Neural progenitor cell (in vitro differentiated cells): ENCODE measurements at regions not wholly inside any gene's neighbourhood (a gene's known extent, or its start where the extent isn't known, plus 50 kb on each side); places are given as distances from the start of the nearest gene placed in this dataset.
"Not testable (repeated sequence)": the region's sequence is repeated elsewhere in the genome, so short reads cannot be mapped to it uniquely, and the experiment has no call there.

Source experiments
- DNase-seq: peaks from one replicate; pipeline ENCODE4 v3.0.0-alpha.2; 2016; ENCODE audit warnings: low spot score
- H2AFZ ChIP-seq: fragments of 200-600 bp; sonication (generic); replicated peaks from 2 replicates; pipeline ENCODE4 v1.6.1; 2016; ENCODE audit warnings: antibody characterized with exemption
- H3F3A ChIP-seq: fragments of 200-600 bp; sonication (generic); 2 replicates; pipeline ENCODE4 v1.6.1; 2016; ENCODE audit warnings: antibody characterized with exemption, low read depth
- H3K27ac ChIP-seq: fragments of 200-600 bp; sonication (generic); 2 replicates; pipeline ENCODE4 v1.5.1; 2016; ENCODE audit warnings: mild to moderate bottlenecking
- H3K27me3 ChIP-seq: fragments of 200-600 bp; sonication (generic); 2 replicates; pipeline ENCODE4 v1.6.1; 2016; ENCODE audit warnings: mild to moderate bottlenecking, moderate library complexity
- H3K36me3 ChIP-seq: fragments of 200-600 bp; sonication (generic); 2 replicates; pipeline ENCODE4 v1.5.1; 2016
- H3K4me1 ChIP-seq: fragments of 200-600 bp; sonication (generic); 2 replicates; pipeline ENCODE4 v1.6.1; 2016; ENCODE audit warnings: mixed run types
- H3K4me2 ChIP-seq: fragments of 200-600 bp; sonication (generic); 2 replicates; pipeline ENCODE4 v1.6.1; 2016
- H3K4me3 ChIP-seq: fragments of 200-600 bp; sonication (generic); 2 replicates; pipeline ENCODE4 v1.5.1; 2016
- H3K79me2 ChIP-seq: fragments of 200-600 bp; sonication (generic); 2 replicates; pipeline ENCODE4 v1.6.1; 2016; ENCODE audit warnings: low read depth
- H3K9ac ChIP-seq: fragments of 200-600 bp; sonication (generic); 2 replicates; pipeline ENCODE4 v1.6.1; 2016
- H3K9me3 ChIP-seq: fragments of 200-600 bp; sonication (generic); 2 replicates; pipeline ENCODE4 v1.5.1; 2016; ENCODE audit warnings: low read depth
- H4K20me1 ChIP-seq: fragments of 200-600 bp; sonication (generic); 2 replicates; pipeline ENCODE4 v1.6.1; 2016; ENCODE audit warnings: low read depth
- H3K27ac Mint-ChIP-seq: 3 replicates; pipeline ENCODE4 v1.8.0; 2021; ENCODE audit warnings: mixed read lengths
- H3K27me3 Mint-ChIP-seq: 2 replicates; pipeline ENCODE4 v1.8.0; 2022; ENCODE audit warnings: low read depth, mild to moderate bottlenecking, inconsistent platforms, moderate library complexity, mixed read lengths; ENCODE audit not compliant: insufficient read depth
- H3K36me3 Mint-ChIP-seq: 3 replicates; pipeline ENCODE4 v1.8.0; 2021; ENCODE audit warnings: mixed read lengths
- H3K4me1 Mint-ChIP-seq: 3 replicates; pipeline ENCODE4 v1.8.0; 2021; ENCODE audit warnings: mixed read lengths
- H3K4me3 Mint-ChIP-seq: 3 replicates; pipeline ENCODE4 v1.8.0; 2021; ENCODE audit warnings: mild to moderate bottlenecking, moderate library complexity, mixed read lengths
- H3K9me3 Mint-ChIP-seq: 3 replicates; pipeline ENCODE4 v1.8.0; 2020; ENCODE audit warnings: mixed read lengths
- EZH2 ChIP-seq: fragments of 200-600 bp; sonication (generic); IDR thresholded peaks from 2 replicates; pipeline ENCODE4 v1.6.1; 2017; ENCODE audit warnings: antibody characterized with exemption, mild to moderate bottlenecking, moderate library complexity
- EZH2phosphoT487 ChIP-seq: fragments of 200-600 bp; sonication (generic); IDR thresholded peaks from 2 replicates; pipeline ENCODE4 v1.6.1; 2017; ENCODE audit warnings: antibody characterized with exemption
- TF ChIP-seq, protein P1 (sequence below): fragments of 200-600 bp; sonication (generic); IDR thresholded peaks from 2 replicates; pipeline ENCODE4 v1.5.1; 2017; ENCODE audit warnings: antibody characterized with exemption, mild to moderate bottlenecking

DNA sequence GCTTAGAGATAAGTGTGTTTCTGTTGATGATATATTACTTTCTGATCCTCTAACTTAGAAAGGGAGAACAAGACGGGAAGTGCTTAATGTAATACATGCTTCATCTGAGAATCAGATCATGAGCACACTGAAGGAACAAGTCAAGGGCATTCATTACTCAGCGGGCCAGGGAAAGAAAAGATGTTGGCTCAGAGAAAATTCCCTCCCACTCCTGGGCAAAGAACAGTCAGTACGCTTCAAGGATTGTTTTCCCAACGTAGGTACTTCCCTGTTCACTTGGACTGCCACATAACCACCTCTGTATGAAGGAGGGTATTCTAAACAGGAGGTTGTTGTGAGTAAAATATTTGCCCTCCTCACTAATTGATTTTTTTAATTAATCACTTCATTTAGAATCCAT lies 374.5 kb upstream of the FMR1 start:
- Histone ChIP-seq H3K36me3 (no peaks in the 10 kb centered on the region), H2AFZ (no peak overlapping the region), H3K4me3 (no peak overlapping the region), H3K27me3 (no peaks in the 10 kb centered on the region), H3K9me3 (no peaks in the 10 kb centered on the region), H3F3A (no peaks in the 10 kb centered on the region), H4K20me1 (no peaks in the 10 kb centered on the region), H3K4me1 (no peaks in the 10 kb centered on the region), H3K9ac (no peak overlapping the region), H3K27ac (no peak overlapping the region), H3K79me2 (no peaks in the 10 kb centered on the region), H3K4me2 (no peak overlapping the region)
- Mint-ChIP-seq H3K36me3 (no peaks in the 10 kb centered on the region), H3K4me1 (peaks cover 4% of the 10 kb centered on the region), H3K27ac (no peak overlapping the region), H3K4me3 (no peak overlapping the region), H3K9me3 (no peaks in the 10 kb centered on the region), H3K27me3 (no peaks in the 10 kb centered on the region)
- DNase-seq = no peak
- TF ChIP-seq EZH2phosphoT487 (no peak), EZH2 (no peak)
- TF ChIP-seq, protein P1, sequence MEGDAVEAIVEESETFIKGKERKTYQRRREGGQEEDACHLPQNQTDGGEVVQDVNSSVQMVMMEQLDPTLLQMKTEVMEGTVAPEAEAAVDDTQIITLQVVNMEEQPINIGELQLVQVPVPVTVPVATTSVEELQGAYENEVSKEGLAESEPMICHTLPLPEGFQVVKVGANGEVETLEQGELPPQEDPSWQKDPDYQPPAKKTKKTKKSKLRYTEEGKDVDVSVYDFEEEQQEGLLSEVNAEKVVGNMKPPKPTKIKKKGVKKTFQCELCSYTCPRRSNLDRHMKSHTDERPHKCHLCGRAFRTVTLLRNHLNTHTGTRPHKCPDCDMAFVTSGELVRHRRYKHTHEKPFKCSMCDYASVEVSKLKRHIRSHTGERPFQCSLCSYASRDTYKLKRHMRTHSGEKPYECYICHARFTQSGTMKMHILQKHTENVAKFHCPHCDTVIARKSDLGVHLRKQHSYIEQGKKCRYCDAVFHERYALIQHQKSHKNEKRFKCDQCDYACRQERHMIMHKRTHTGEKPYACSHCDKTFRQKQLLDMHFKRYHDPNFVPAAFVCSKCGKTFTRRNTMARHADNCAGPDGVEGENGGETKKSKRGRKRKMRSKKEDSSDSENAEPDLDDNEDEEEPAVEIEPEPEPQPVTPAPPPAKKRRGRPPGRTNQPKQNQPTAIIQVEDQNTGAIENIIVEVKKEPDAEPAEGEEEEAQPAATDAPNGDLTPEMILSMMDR = no peak

DNA sequence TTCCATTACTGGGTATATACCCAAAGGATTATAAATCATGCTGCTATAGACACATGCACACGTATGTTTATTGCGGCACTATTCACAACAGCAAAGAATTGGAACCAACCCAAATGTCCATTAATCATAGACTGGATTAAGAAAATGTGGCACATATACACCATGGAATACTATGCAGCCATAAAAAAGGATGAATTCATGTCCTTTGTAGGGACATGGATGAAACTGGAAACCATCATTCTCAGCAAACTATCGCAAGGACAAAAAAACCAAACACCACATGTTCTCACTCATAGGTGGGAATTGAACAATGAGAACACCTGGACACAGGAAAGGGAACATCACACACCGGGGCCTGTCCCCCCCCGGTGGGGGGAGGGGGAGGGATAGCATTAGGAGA lies 363.7 kb upstream of the FMR1 start:
- H3K4me3 ChIP-seq, H3F3A ChIP-seq, H3K4me2 ChIP-seq, H3K27ac Mint-ChIP-seq, H3K9me3 Mint-ChIP-seq, H3K4me1 Mint-ChIP-seq, H3K4me3 Mint-ChIP-seq, H3K9ac ChIP-seq, H3K4me1 ChIP-seq, DNase-seq, H3K27me3 ChIP-seq, H3K36me3 ChIP-seq, H3K79me2 ChIP-seq, H4K20me1 ChIP-seq, H3K36me3 Mint-ChIP-seq, H3K9me3 ChIP-seq, H2AFZ ChIP-seq, H3K27ac ChIP-seq, H3K27me3 Mint-ChIP-seq: not testable (repeated sequence)

DNA sequence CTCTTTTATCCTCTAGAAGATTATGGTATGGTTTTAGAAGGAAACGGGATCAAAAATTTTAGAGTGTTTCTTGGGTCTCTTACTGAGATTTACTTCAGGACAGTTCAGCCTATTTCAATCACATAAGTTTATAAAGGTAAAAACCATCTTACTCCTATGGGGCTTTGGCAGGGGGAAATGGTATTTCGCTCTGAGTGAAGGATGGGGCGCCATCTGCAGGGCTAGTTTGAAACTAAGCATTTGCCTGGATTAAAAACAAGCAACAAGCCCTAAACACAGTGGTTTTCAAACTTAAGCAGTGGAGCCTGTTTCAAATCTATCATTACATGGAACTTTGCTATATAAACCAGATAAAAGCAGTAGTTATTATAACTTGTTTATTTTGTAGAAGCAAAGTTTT lies 361.5 kb upstream of the FMR1 start:
- H3K4me3 ChIP-seq = no peak overlapping the region
- no peaks in the 10 kb centered on the region for H3K36me3 ChIP-seq
- H3F3A ChIP-seq = no peaks in the 10 kb centered on the region
- Mint-ChIP-seq H3K27ac (no peak overlapping the region), H3K27me3 (peaks cover 2% of the 10 kb centered on the region), H3K36me3 (no peaks in the 10 kb centered on the region), H3K9me3 (no peaks in the 10 kb centered on the region), H3K4me1 (no peaks in the 10 kb centered on the region), H3K4me3 (no peak overlapping the region)
- no peak for TF ChIP-seq EZH2phosphoT487
- TF ChIP-seq, protein P1 = peak; percentile 68
- H3K4me1 ChIP-seq = no peaks in the 10 kb centered on the region
- H3K9me3 ChIP-seq = peaks cover 4% of the 10 kb centered on the region
- no peaks in the 10 kb centered on the region for H3K79me2 ChIP-seq
- peak; percentile 50 for DNase-seq
- H3K9ac ChIP-seq = no peak overlapping the region
- no peak overlapping the region for H2AFZ ChIP-seq
- H3K27ac ChIP-seq = no peak overlapping the region
- H3K4me2 ChIP-seq = no peak overlapping the region
- H4K20me1 ChIP-seq = no peaks in the 10 kb centered on the region
- no peaks in the 10 kb centered on the region for H3K27me3 ChIP-seq

DNA sequence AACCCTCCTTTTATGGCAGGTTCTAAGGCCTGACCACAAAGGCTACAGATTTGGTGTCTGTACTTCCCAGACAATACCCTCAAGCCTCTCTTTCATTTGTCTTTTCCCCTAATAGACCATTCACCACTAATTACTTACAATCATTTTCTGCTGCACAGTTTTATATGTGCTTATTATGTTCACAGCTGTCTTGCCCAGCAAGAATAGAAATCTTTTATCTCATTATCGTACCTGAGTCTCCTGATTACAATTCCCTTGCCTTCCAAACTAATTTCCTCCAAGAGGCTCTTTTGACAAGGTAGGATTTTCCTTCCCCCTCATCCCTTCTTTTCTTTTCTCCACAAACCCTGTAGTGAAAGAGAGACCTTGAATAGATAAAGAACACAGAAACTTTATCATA lies 352.5 kb upstream of the FMR1 start:
- H3K36me3 ChIP-seq = no peaks in the 10 kb centered on the region
- H3K9ac ChIP-seq = no peak overlapping the region
- DNase-seq = no peak
- H3K79me2 ChIP-seq = no peaks in the 10 kb centered on the region
- no peaks in the 10 kb centered on the region for H3K4me1 ChIP-seq
- H3K9me3 Mint-ChIP-seq = no peaks in the 10 kb centered on the region
- no peaks in the 10 kb centered on the region for H3K4me1 Mint-ChIP-seq
- H3F3A ChIP-seq = no peaks in the 10 kb centered on the region
- no peaks in the 10 kb centered on the region for H4K20me1 ChIP-seq
- no peak overlapping the region for H3K4me2 ChIP-seq
- no peaks in the 10 kb centered on the region for H3K9me3 ChIP-seq
- H3K4me3 ChIP-seq = no peak overlapping the region
- H3K27ac Mint-ChIP-seq = no peak overlapping the region
- no peak overlapping the region for H3K27ac ChIP-seq
- no peak overlapping the region for H2AFZ ChIP-seq
- no peaks in the 10 kb centered on the region for H3K27me3 ChIP-seq
- H3K4me3 Mint-ChIP-seq = no peak overlapping the region
- no peaks in the 10 kb centered on the region for H3K27me3 Mint-ChIP-seq
- TF ChIP-seq EZH2phosphoT487 (no peak), EZH2 (no peak)
- TF ChIP-seq, protein P1 = no peak
- no peaks in the 10 kb centered on the region for H3K36me3 Mint-ChIP-seq
